Naive thymus-derived CD4-positive, alpha-beta T cell (primary cell): ENCODE measurements at regions not wholly inside any gene's neighbourhood (a gene's known extent, or its start where the extent isn't known, plus 50 kb on each side); places are given as distances from the start of the nearest gene placed in this dataset.

Experiments
- ATAC-seq: fragments of 150-1000 bp; cut with Tn5 transposase; 2 replicates; pipeline ENCODE4 v1.10.0; 2021; ENCODE audit warnings: mild to moderate bottlenecking, moderate library complexity
- CTCF ChIA-PET: fragments of 350-600 bp; sonication (Branson Sonifier 250); formaldehyde crosslinking; loops from one replicate; lab custom pipeline; 2021; ENCODE audit warnings: antibody characterized with exemption; lab: Charles Lee
- POLR2A ChIA-PET: fragments of 350-600 bp; sonication (Branson Sonifier 250); formaldehyde crosslinking; loops from one replicate; lab custom pipeline; 2021; ENCODE audit warnings: antibody characterized with exemption, inconsistent platforms; lab: Charles Lee
- DNase-seq, 9 donors: peaks; one replicate each; pipeline versions ENCODE4 v3.0.0 to v3.0.0-alpha.2; 2020 to 2022; ENCODE audit warnings: mixed read lengths in 1 of 9
- H3K27ac ChIP-seq: one replicate; pipeline ENCODE4 v1.7.0; 2013; ENCODE audit warnings: mild to moderate bottlenecking, low read depth, low read length, moderate library complexity
- H3K27me3 ChIP-seq, 2 donors: one replicate each; pipeline ENCODE4 v1.7.0; 2013; ENCODE audit warnings: low read length in 2 of 2, mild to moderate bottlenecking in 2 of 2, moderate library complexity in 2 of 2; ENCODE audit not compliant: control insufficient read depth in 2 of 2, insufficient read depth in 2 of 2
- H3K36me3 ChIP-seq, 3 experiments: 1 replicate in 2 of 3; 2 replicates in 1 of 3; pipeline ENCODE4 v1.7.0; 2013; ENCODE audit warnings: low read length in 3 of 3, mild to moderate bottlenecking in 3 of 3, moderate library complexity in 1 of 3; ENCODE audit not compliant: insufficient read depth in 3 of 3, control insufficient read depth in 2 of 3
- H3K4me1 ChIP-seq, 2 donors: one replicate each; pipeline ENCODE4 v1.7.0; 2013; ENCODE audit warnings: low read length in 2 of 2, mild to moderate bottlenecking in 2 of 2, moderate library complexity in 1 of 2; ENCODE audit not compliant: control insufficient read depth in 2 of 2, insufficient read depth in 2 of 2
- H3K4me3 ChIP-seq: 2 replicates; pipeline ENCODE4 v1.7.0; 2013; ENCODE audit warnings: mild to moderate bottlenecking, low read length
- H3K9me3 ChIP-seq, 3 experiments: 1 replicate in 2 of 3; 2 replicates in 1 of 3; pipeline ENCODE4 v1.7.0; 2013; ENCODE audit warnings: low read length in 3 of 3; ENCODE audit not compliant: control insufficient read depth in 2 of 3
- H3K27ac Mint-ChIP-seq, 9 donors: one replicate each; pipeline ENCODE4 v1.8.0; 2020 to 2022; ENCODE audit warnings: mixed read lengths in 9 of 9, mild to moderate bottlenecking in 8 of 9, moderate library complexity in 5 of 9, inconsistent platforms in 2 of 9
- H3K27me3 Mint-ChIP-seq, 5 donors: one replicate each; pipeline ENCODE4 v1.8.0; 2021 to 2022; ENCODE audit warnings: mixed read lengths in 5 of 5, mild to moderate bottlenecking in 1 of 5
- H3K36me3 Mint-ChIP-seq, 5 donors: one replicate each; pipeline ENCODE4 v1.8.0; 2020 to 2022; ENCODE audit warnings: mixed read lengths in 5 of 5, mild to moderate bottlenecking in 3 of 5, inconsistent platforms in 1 of 5
- H3K4me1 Mint-ChIP-seq, 7 donors: one replicate each; pipeline ENCODE4 v1.8.0; 2020 to 2022; ENCODE audit warnings: mixed read lengths in 7 of 7, mild to moderate bottlenecking in 3 of 7, inconsistent platforms in 1 of 7
- H3K4me3 Mint-ChIP-seq, 10 donors: one replicate each; pipeline ENCODE4 v1.8.0; 2020 to 2022; ENCODE audit warnings: mild to moderate bottlenecking in 10 of 10, mixed read lengths in 10 of 10, moderate library complexity in 6 of 10, inconsistent platforms in 2 of 10
- H3K9me3 Mint-ChIP-seq, 11 donors: one replicate each; pipeline ENCODE4 v1.8.0; 2020 to 2022; ENCODE audit warnings: mixed read lengths in 11 of 11, mild to moderate bottlenecking in 4 of 11, inconsistent platforms in 1 of 11, moderate library complexity in 1 of 11
- intact Hi-C, 2 donors: fragments of 100-400 bp; cut with micrococcal nuclease; formaldehyde crosslinking; loops; one replicate each; pipeline ENCODE4 v1.15.1; 2023

- intact Hi-C loops: no loop called here
- H3K9me3 Mint-ChIP-seq: peaks cover 0 to 16% (median 4%) of the 10 kb centered on the region in 11 donors
- no peaks in the 10 kb centered on the region for H3K27me3 Mint-ChIP-seq
- ATAC-seq (no peak), DNase-seq (no peak)
- no peaks in the 10 kb centered on the region for H3K4me1 Mint-ChIP-seq
- H3K4me3 Mint-ChIP-seq: no peak overlapping the region
- Histone ChIP-seq H3K9me3 (peaks cover 0 to 4% (median 0%) of the 10 kb centered on the region in 3 experiments), H3K4me3 (no peak overlapping the region), H3K4me1 (no peaks in the 10 kb centered on the region), H3K27me3 (no peaks in the 10 kb centered on the region), H3K36me3 (no peaks in the 10 kb centered on the region), H3K27ac (no peak overlapping the region)
- POLR2A ChIA-PET: no interaction called here
- no peak overlapping the region for H3K27ac Mint-ChIP-seq
- H3K36me3 Mint-ChIP-seq: no peaks in the 10 kb centered on the region
- CTCF ChIA-PET: no interaction called here
Observed at GRCh38 chr3:162743091-162743490, 1246.5 kb downstream of the OTOL1 start.

- no peaks in the 10 kb centered on the region for H3K36me3 ChIP-seq
- no peaks in the 10 kb centered on the region for H3K4me1 ChIP-seq
- DNase-seq (no peak), ATAC-seq (no peak)
- no peak overlapping the region for H3K4me3 ChIP-seq
- H3K9me3 ChIP-seq: no peaks in the 10 kb centered on the region
- intact Hi-C loops: no loop called here
- H3K27ac ChIP-seq: no peak overlapping the region
- Mint-ChIP-seq H3K4me3 (no peak overlapping the region), H3K27me3 (no peaks in the 10 kb centered on the region), H3K36me3 (no peaks in the 10 kb centered on the region), H3K27ac (no peak overlapping the region), H3K4me1 (no peaks in the 10 kb centered on the region), H3K9me3 (peaks cover 0 to 8% (median 3%) of the 10 kb centered on the region in 11 donors)
- ChIA-PET CTCF (no interaction called here), POLR2A (no interaction called here)
- no peaks in the 10 kb centered on the region for H3K27me3 ChIP-seq
Observed at GRCh38 chr3:162760789-162761188, 1264.2 kb downstream of the OTOL1 start.

- intact Hi-C loops: no loop called here
- no peaks in the 10 kb centered on the region for H3K4me1 Mint-ChIP-seq
- POLR2A ChIA-PET: no interaction called here
- DNase-seq: no peak
- no peak overlapping the region for H3K4me3 ChIP-seq
- H3K27ac Mint-ChIP-seq: no peak overlapping the region
- peaks cover 0 to 8% (median 5%) of the 10 kb centered on the region in 11 donors for H3K9me3 Mint-ChIP-seq
- H3K27ac ChIP-seq: no peak overlapping the region
- no peaks in the 10 kb centered on the region for H3K9me3 ChIP-seq
- H3K4me3 Mint-ChIP-seq: no peak overlapping the region
- H3K27me3 Mint-ChIP-seq: no peaks in the 10 kb centered on the region
- no peak for ATAC-seq
- H3K4me1 ChIP-seq: no peaks in the 10 kb centered on the region
- no peaks in the 10 kb centered on the region for H3K36me3 ChIP-seq
- CTCF ChIA-PET: no interaction called here
- H3K36me3 Mint-ChIP-seq: no peaks in the 10 kb centered on the region
- H3K27me3 ChIP-seq: no peaks in the 10 kb centered on the region
Observed at GRCh38 chr3:162764051-162764807, 1267.6 kb downstream of the OTOL1 start.

- no peaks in the 10 kb centered on the region for H3K36me3 Mint-ChIP-seq
- peaks cover 0 to 8% (median 5%) of the 10 kb centered on the region in 11 donors for H3K9me3 Mint-ChIP-seq
- no peak overlapping the region for H3K27ac ChIP-seq
- H3K27me3 ChIP-seq: no peaks in the 10 kb centered on the region
- H3K4me1 ChIP-seq: no peaks in the 10 kb centered on the region
- H3K9me3 ChIP-seq: no peaks in the 10 kb centered on the region
- no peaks in the 10 kb centered on the region for H3K4me1 Mint-ChIP-seq
- intact Hi-C loops: no loop called here
- H3K4me3 Mint-ChIP-seq: no peak overlapping the region
- DNase-seq: no peak
- no peaks in the 10 kb centered on the region for H3K36me3 ChIP-seq
- ChIA-PET POLR2A (no interaction called here), CTCF (no interaction called here)
- H3K27me3 Mint-ChIP-seq: no peaks in the 10 kb centered on the region
- H3K4me3 ChIP-seq: no peak overlapping the region
- ATAC-seq: no peak
- no peak overlapping the region for H3K27ac Mint-ChIP-seq
Observed at GRCh38 chr3:162764808-162765071, 1268.1 kb downstream of the OTOL1 start.

GRCh38 chr3:162765524-162765923 lies 1268.9 kb downstream of the OTOL1 start:
- no peak overlapping the region for H3K27ac ChIP-seq
- ATAC-seq (no peak), DNase-seq (no peak)
- intact Hi-C loops: no loop called here
- no peaks in the 10 kb centered on the region for H3K4me1 ChIP-seq
- peaks cover 0 to 8% (median 5%) of the 10 kb centered on the region in 11 donors for H3K9me3 Mint-ChIP-seq
- POLR2A ChIA-PET: no interaction called here
- no peak overlapping the region for H3K4me3 ChIP-seq
- no peaks in the 10 kb centered on the region for H3K36me3 ChIP-seq
- H3K9me3 ChIP-seq: no peaks in the 10 kb centered on the region
- H3K4me1 Mint-ChIP-seq: no peaks in the 10 kb centered on the region
- no peaks in the 10 kb centered on the region for H3K27me3 Mint-ChIP-seq
- no peak overlapping the region for H3K27ac Mint-ChIP-seq
- CTCF ChIA-PET: interaction anchor here (0.6 kb wide), 1 partner anchor 12 kb away, joined by 3 read pairs; no protein-coding TSS in a partner anchor
- H3K4me3 Mint-ChIP-seq: no peak overlapping the region
- no peaks in the 10 kb centered on the region for H3K27me3 ChIP-seq
- H3K36me3 Mint-ChIP-seq: no peaks in the 10 kb centered on the region

- no peak overlapping the region for H3K27ac Mint-ChIP-seq
- H3K36me3 Mint-ChIP-seq: no peaks in the 10 kb centered on the region
- intact Hi-C loops: no loop called here
- no peak for DNase-seq
- H3K27me3 ChIP-seq: no peaks in the 10 kb centered on the region
- H3K4me3 Mint-ChIP-seq: no peak overlapping the region
- no peaks in the 10 kb centered on the region for H3K27me3 Mint-ChIP-seq
- H3K27ac ChIP-seq: no peak overlapping the region
- H3K9me3 ChIP-seq: no peaks in the 10 kb centered on the region
- CTCF ChIA-PET: no interaction called here
- no peaks in the 10 kb centered on the region for H3K36me3 ChIP-seq
- peaks cover 0 to 14% (median 4%) of the 10 kb centered on the region in 11 donors for H3K9me3 Mint-ChIP-seq
- ATAC-seq: no peak
- H3K4me3 ChIP-seq: no peak overlapping the region
- H3K4me1 Mint-ChIP-seq: no peaks in the 10 kb centered on the region
- POLR2A ChIA-PET: no interaction called here
- no peaks in the 10 kb centered on the region for H3K4me1 ChIP-seq
Observed at GRCh38 chr3:162769564-162769963, 1273.0 kb downstream of the OTOL1 start.

- H3K4me3 Mint-ChIP-seq: no peak overlapping the region
- no peaks in the 10 kb centered on the region for H3K4me1 ChIP-seq
- no peaks in the 10 kb centered on the region for H3K36me3 ChIP-seq
- H3K4me1 Mint-ChIP-seq: no peaks in the 10 kb centered on the region
- ATAC-seq (no peak), DNase-seq (no peak)
- CTCF ChIA-PET: no interaction called here
- POLR2A ChIA-PET: no interaction called here
- H3K27me3 ChIP-seq: no peaks in the 10 kb centered on the region
- H3K36me3 Mint-ChIP-seq: no peaks in the 10 kb centered on the region
- no peak overlapping the region for H3K4me3 ChIP-seq
- H3K9me3 ChIP-seq: no peaks in the 10 kb centered on the region
- H3K27ac ChIP-seq: no peak overlapping the region
- H3K27me3 Mint-ChIP-seq: no peaks in the 10 kb centered on the region
- intact Hi-C loops: no loop called here
- peaks cover 0 to 20% (median 5%) of the 10 kb centered on the region in 11 donors for H3K9me3 Mint-ChIP-seq
- H3K27ac Mint-ChIP-seq: no peak overlapping the region
Observed at GRCh38 chr3:162770551-162770950, 1273.9 kb downstream of the OTOL1 start.
